AG10803 (cell line): ENCODE measurements at regions not wholly inside any gene's neighbourhood (a gene's known extent, or its start where the extent isn't known, plus 50 kb on each side); places are given as distances from the start of the nearest gene placed in this dataset.
"Not testable (repeated sequence)": the region's sequence is repeated elsewhere in the genome, so short reads cannot be mapped to it uniquely, and the experiment has no call there.

Experiments
- DNase-seq: peaks from one replicate; pipeline ENCODE4 v3.0.0; 2010; ENCODE audit warnings: low read depth
- H3K4me3 ChIP-seq: 2 replicates; pipeline ENCODE4 v1.5.1; 2011; ENCODE audit warnings: mild to moderate bottlenecking, low read length, control low read depth
- TF ChIP-seq, protein P1 (sequence below): conservative IDR thresholded peaks from 2 replicates; pipeline ENCODE4 v1.5.1; 2011; ENCODE audit warnings: mild to moderate bottlenecking, low read length, control low read depth, inconsistent platforms

DNA sequence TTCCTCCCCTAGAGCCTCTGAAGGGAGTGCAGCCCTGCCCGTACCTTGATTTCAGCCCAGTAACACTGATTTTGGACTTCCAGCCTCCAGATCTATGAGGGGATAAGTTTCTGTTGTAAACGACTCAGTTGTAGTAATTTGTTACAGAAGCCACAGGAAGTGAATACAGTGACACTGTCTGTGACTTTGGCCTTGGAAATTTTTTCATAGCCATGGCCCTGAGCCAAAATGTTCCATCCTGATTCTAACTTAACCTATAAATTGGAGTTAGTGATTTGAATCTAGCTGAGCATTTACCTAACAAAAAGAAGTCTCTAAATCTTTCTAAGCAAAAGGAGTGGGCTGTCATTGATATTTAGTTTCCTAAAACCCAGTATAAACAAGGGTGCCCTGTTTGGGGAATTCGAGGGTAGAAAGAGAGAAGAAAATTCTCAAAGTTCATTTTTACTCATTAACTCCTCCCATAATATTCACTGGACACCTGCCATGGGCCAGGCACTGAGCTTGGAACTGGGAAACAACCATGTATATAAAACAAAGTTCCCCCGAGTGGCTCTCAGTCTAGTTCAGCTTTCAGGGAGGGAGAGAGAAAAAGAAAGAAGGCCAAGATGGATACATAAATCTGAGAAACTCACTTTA, 162.3 kb downstream of the SKIDA1 start:
- no peak for DNase-seq
- H3K4me3 ChIP-seq = no peak overlapping the region
- TF ChIP-seq, protein P1, sequence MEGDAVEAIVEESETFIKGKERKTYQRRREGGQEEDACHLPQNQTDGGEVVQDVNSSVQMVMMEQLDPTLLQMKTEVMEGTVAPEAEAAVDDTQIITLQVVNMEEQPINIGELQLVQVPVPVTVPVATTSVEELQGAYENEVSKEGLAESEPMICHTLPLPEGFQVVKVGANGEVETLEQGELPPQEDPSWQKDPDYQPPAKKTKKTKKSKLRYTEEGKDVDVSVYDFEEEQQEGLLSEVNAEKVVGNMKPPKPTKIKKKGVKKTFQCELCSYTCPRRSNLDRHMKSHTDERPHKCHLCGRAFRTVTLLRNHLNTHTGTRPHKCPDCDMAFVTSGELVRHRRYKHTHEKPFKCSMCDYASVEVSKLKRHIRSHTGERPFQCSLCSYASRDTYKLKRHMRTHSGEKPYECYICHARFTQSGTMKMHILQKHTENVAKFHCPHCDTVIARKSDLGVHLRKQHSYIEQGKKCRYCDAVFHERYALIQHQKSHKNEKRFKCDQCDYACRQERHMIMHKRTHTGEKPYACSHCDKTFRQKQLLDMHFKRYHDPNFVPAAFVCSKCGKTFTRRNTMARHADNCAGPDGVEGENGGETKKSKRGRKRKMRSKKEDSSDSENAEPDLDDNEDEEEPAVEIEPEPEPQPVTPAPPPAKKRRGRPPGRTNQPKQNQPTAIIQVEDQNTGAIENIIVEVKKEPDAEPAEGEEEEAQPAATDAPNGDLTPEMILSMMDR = no peak

DNA sequence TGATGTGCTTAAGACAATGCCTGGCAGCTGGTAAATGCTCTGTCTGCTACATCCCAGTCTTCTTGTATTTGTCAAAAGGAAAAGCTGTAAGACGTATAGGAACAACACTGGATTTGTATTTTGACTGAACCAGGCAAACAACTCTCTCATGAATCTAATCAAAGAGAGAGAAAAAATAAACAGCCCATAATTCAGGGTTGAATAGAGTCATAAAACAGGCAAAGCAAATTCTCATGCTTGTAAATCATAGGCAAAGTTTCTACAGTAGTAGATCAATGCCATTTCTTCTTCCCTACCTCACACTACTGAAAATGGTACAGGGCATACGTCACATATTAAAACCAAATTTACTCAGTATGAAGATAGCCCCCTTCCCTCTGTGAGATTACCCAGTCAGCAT, 166.3 kb downstream of the SKIDA1 start:
- TF ChIP-seq, protein P1 = no peak
- DNase-seq = no peak
- no peak overlapping the region for H3K4me3 ChIP-seq

- no peak for DNase-seq
- H3K4me3 ChIP-seq = no peak overlapping the region
- TF ChIP-seq, protein P1 = no peak
These were observed 169.9 kb downstream of the SKIDA1 start for GRCh38 chr10:21355591-21356011.

DNA sequence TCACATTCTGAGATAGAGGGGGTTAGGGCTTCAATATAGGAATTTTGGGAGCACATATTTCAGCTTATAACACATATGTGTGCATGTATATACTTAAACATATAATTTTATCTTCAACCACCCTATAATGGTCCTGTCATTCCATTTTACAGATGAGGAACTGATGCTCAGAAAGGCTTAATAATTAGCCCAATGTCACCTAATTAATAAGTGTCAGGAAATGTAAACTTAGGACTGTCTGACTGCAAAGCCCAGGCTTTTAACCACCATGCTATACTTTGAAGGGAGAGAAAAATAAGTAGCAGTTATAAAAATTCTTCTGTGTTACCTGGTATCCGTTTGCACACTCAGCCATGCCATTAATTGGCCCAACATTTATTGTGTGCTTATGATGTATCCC, 172.6 kb downstream of the SKIDA1 start:
- no peak overlapping the region for H3K4me3 ChIP-seq
- TF ChIP-seq, protein P1 = no peak
- DNase-seq = no peak

DNA sequence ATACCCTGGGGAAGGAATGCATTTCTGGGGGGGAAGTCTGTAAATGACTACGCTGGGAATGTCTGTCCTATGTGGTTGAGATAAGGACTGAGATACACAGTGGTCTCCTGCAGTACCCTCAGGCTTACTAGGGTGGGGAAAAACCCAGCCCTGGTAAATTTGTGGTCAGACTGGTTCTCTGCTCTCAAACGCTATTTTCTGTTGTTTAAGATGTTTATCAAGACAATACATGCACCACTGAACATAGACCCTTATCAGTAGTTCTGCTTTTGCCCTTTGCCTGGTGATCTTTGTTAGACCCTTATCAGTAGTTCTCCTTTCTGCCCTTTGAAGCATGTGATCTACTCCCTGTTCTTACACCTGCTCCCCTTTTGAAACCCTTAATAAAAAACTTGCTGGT, 173.9 kb downstream of the SKIDA1 start:
- H3K4me3 ChIP-seq, DNase-seq: not testable (repeated sequence)

- H3K4me3 ChIP-seq = no peak overlapping the region
- TF ChIP-seq, protein P1 = no peak
These were observed 175.6 kb downstream of the SKIDA1 start for GRCh38 chr10:21349912-21350286.

DNA sequence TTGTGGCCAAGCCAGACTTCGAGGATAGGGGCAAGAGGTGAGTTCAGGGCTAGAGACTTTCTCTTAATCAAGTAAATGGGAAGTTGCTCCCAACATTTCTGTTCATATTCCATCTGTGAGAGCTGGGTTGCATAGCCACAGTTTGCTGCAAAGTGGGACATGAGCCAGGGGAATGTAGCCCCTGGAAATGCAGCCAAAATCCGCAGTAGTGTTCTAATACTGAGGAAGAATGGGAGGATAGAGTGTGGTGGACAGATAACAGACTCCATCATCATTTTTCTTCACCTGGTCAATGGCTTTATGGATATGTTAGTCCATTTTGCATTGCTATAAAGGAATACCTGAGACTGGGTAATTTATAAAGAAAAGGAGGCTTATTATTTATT, 177.7 kb downstream of the SKIDA1 start:
- no peak overlapping the region for H3K4me3 ChIP-seq
- DNase-seq = no peak
- TF ChIP-seq, protein P1 = no peak

More at GRCh38 chr10:21349912-21350286, 175.6 kb downstream of the SKIDA1 start:
- no peak for DNase-seq
